Forelimb muscle (tissue), 1 donor: ENCODE measurements at regions not wholly inside any gene's neighbourhood (a gene's known extent, or its start where the extent isn't known, plus 50 kb on each side); places are given as distances from the start of the nearest gene placed in this dataset.

ENCODE experiments used
- DNase-seq: peaks from one replicate; pipeline ENCODE4 v3.0.0-alpha.2; 2013; ENCODE audit warnings: low read depth

- DNase-seq = no peak
Measured at GRCh38 chr6:27052731-27053082, 194.8 kb upstream of the PRSS16 start.

GRCh38 chr6:27053738-27054137 lies 193.8 kb upstream of the PRSS16 start:
- DNase-seq = no peak

GRCh38 chr6:27056615-27057014 lies 190.9 kb upstream of the PRSS16 start:
- no peak for DNase-seq

GRCh38 chr6:27059621-27060425 lies 187.7 kb upstream of the PRSS16 start:
- no peak for DNase-seq

DNA sequence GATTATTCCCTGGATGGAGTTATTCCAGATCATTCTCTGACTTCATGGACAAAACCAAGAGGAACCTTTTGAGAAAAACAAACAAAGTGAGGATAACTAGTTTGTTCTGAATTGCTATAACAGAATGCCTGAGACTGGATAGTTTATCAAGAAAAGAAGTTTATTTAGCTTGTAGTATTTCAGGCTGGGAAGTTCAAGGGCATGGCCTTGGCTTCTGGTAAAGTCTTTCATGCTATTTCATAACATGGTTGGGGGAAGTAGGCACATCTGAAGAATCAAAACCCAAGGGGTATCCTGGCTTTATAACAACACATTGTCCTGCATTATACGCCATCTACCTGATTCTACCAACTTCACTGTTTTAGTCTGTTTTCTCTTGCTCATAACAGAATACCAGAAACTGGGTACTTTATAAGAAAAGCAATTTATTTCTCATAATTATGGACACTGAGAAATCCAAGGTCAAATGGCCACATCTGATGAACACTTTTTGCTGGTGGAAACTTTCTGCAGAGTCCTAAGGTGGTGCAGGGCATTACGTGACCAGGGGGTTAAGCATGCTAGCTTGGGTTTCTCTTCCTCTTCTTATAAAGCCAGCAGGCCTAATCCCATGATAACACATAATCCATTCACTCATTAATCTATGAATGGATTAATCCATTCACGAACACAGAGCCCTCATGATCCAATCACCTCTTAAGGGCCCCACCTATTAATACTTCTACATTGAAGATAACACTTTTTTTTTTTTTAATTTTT lies 186.1 kb upstream of the PRSS16 start:
- DNase-seq = no peak

GRCh38 chr6:27062755-27063154 lies 184.7 kb upstream of the PRSS16 start:
- DNase-seq = no peak

DNA sequence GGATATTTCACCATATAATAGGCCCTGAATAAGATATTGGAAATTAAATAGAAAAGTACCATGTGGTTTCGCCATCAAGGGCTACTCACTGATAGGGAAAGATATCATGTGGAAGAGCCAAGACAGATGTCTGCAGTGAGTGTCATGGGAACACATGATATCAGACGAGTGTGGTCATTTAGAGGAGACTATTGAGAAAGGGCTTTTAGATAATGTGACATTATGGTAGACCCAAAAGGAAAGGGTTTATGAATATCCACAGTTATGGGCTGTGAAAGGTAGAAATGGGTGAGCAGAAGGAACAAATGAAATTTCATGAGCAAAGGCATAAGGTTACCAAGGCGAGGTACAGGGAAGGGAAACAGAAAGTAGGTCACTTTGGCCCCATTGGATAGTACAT lies 182.3 kb upstream of the PRSS16 start:
- DNase-seq = no peak

DNA sequence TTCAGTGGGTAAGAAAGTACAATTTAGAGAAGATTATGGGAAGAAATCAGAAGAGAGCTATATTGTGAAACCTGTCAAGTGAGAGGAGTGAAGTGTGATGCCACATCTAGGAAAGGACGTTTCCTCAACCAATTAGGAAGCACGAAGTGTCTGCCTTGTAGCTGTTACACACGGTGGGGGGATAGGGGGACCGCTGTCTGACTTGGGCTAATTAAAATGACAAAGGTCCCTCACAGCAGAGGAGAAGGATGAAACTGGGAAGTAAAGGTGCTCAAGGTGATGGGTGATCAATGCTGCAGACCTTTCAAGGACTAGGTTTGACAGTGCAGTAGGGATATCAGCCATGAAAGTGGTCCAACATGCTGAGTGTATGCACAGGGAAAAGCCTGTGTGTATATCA lies 181.1 kb upstream of the PRSS16 start:
- DNase-seq = no peak

- DNase-seq = no peak
Measured at GRCh38 chr6:27066802-27067201, 180.7 kb upstream of the PRSS16 start.

DNA sequence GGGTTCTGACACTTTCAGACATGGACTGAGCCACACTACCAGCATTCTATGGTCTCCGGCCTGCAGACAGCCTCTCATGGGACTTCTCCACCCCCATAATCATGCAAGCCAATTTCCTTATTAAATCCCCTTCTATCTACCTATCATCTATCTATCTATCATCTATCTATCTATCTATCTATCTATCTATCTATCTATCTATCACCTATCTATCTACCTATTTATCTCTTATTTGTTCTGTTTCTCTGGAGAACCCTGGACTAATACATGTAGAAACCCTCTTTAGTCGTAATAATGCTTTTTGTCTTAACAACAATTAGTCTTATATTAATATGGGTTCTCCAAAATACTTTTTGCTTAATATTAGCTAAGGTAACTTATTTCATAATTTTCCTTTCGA lies 174.1 kb upstream of the PRSS16 start:
- DNase-seq = no peak

- no peak for DNase-seq
Measured at GRCh38 chr6:27076116-27076515, 171.4 kb upstream of the PRSS16 start.

DNA sequence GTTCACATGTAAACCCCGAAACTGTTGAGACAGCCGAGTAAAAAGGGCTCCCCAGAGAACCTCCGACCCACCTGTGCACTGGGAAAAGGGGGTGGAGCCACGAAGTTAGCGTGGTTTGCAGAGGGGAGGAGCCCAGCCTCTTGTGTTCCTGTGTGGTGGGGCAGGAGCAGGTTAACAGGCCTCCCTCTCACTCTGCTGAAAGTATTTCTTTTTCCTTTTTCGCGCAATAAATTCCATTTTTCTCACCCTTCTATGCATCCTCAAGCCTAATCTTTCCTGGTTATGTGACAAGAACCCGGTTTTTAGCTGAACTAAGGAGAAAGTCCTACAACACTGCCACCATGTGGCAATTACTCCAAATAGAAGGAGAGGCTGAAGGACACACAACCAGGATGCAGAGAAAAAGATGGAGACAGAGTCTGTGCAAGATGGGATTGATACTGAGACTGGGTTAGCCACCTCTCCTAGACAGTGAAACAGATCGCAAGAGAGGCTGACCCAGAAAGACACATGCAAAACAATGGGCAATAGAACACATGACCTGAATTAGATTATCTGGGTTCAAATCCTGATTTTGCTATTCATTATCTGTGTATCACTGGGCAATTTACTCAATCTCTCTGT lies 168.7 kb upstream of the PRSS16 start:
- peak; percentile 36 for DNase-seq

DNA sequence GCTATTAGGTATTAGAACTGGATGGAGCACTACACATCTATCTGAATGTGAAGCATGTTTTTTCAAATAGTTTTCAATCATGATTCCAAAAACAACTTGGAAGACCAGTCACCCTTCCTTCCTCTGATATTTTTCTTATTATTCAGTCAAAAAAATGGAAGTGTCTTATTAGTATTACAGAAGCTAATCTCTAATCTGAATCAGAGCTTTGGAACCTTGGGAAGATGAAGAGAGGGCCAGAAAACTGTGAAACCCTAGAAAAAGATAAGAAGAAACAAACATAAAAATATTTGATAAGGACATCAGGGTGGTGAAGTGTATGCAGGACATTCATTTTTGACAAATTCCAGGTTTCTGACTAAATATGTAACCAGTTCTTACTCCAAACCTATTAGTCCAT lies 166.3 kb upstream of the PRSS16 start:
- DNase-seq = no peak

DNA sequence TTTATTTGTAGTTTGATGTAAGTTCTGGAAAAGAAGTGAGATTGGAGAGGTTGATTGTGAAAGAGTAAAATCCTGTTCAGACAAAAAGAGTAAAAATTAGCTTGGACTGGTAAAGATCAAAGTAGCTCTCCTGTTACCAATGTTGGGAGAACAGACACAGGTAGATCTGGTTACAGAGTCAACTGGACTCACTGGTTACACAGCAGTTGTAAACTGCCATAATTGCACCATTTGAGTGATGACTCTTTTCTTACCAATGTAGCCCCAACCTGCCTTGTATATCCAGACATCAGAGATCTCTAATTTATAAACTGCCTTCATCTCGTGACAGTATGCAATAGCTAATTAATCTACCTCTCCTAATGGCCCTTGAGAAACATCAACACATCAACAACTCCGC lies 165.6 kb upstream of the PRSS16 start:
- DNase-seq = no peak

- DNase-seq = no peak
Measured at GRCh38 chr6:27088068-27088467, 159.4 kb upstream of the PRSS16 start.

GRCh38 chr6:27091661-27092315 lies 155.7 kb upstream of the PRSS16 start:
- no peak for DNase-seq

DNA sequence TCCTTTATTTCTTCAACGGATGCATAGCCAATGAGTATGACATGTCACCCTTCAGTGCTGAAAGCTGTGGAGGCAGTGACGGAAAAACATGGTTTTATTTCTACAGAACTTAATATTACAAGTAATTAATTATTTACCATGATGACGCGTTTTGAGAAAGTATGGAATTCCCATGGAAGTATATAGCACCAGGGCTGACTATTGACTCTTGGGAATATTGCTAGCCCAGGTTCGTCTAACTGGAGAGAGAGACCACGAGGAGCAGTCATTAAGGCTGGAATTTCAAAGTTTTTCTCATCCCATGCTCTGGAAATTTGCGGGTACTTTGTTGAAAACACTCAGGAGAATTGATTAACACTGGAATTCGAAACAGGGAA lies 155.2 kb upstream of the PRSS16 start:
- DNase-seq = no peak

- no peak for DNase-seq
Measured at GRCh38 chr6:27095914-27096313, 151.6 kb upstream of the PRSS16 start.

DNA sequence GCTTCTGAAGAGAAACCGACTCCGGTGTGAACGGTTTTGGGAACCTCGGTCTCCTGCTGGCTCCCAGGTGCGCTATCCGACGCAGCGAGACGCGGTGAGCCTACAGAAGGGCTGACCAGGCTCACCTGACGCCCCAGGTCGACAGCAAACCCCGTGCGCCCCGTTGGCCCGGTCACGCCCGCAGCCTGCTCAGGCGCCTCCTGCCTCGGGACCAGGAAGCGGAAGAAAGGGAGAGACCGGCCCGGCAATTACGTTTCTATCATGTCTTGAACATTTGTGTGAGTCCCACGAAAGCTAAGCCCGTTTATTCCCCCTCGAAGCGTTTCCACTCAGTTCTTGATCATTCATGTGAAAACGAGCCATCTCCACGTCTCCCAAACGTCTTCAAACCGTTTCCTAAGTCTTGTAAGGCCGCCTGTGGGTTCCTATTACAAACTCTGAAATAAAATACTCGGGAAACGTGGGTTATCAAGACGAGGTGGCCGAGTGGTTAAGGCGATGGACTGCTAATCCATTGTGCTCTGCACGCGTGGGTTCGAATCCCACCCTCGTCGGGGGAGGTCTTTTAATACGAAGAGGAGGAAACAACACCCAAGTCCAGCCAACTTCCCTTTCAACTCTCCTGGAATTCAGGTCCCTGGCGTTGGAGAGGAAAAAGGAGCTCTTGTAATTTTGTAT lies 150.5 kb upstream of the PRSS16 start:
- no peak for DNase-seq

- no peak for DNase-seq
Measured at GRCh38 chr6:27098956-27099355, 148.5 kb upstream of the PRSS16 start.

- no peak for DNase-seq
Measured at GRCh38 chr6:27100921-27101320, 146.6 kb upstream of the PRSS16 start.

- DNase-seq = no peak
Measured at GRCh38 chr6:27101824-27102223, 145.7 kb upstream of the PRSS16 start.
